Midbrain (tissue), 1 donor: ENCODE measurements at regions not wholly inside any gene's neighbourhood (a gene's known extent, or its start where the extent isn't known, plus 50 kb on each side); places are given as distances from the start of the nearest gene placed in this dataset.
A peak's percentile ranks its signal among the peaks of the same experiment; 100 is the strongest.

ENCODE experiments used
- DNase-seq: peaks from one replicate; lab custom pipeline; 2025; lab: John Stamatoyannopoulos, UW

DNA sequence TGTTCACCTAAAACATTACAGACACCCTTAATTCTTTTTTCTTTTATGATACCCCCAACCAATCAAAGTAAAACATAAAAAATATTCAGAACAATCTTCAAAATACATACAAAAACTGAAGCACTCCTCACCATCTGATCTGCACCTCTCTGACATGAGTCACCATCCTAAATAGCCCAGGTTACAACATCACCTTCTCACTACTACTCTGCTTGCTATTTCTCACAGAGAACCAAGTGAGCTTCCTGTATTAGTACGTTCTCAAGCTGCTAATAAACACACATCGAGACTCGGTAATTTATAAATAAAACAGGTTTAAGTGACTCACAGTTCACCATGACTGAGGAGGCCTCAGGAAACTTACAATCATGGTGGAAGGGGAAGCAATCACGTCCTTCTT is 183.5 kb downstream of the CBLN2 start:
- no peak for DNase-seq

DNA sequence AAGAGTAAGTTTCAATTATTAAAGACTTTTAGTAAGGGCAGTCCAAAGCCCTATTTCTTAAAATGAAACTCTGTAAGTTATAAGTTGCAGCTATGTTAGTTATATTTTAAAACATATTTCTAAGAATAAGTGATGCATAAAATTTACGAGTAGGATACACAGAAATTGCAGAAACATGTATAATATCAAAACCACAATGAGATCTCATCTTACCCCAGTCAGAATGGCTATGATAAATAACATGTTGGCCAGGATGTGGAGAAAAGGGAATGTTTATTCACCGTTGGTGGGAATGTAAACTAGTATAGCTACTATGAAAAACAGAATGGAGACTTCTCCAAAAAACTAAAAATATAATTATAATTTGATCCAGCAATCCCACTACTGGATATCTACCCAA is 201.2 kb downstream of the CBLN2 start:
- DNase-seq: no peak

- no peak for DNase-seq
Measured at GRCh38 chr18:72339976-72340375, 204.2 kb downstream of the CBLN2 start.

- DNase-seq: no peak
Measured at GRCh38 chr18:72336786-72337185, 207.4 kb downstream of the CBLN2 start.

GRCh38 chr18:72329533-72329932 is 214.6 kb downstream of the CBLN2 start:
- no peak for DNase-seq

DNA sequence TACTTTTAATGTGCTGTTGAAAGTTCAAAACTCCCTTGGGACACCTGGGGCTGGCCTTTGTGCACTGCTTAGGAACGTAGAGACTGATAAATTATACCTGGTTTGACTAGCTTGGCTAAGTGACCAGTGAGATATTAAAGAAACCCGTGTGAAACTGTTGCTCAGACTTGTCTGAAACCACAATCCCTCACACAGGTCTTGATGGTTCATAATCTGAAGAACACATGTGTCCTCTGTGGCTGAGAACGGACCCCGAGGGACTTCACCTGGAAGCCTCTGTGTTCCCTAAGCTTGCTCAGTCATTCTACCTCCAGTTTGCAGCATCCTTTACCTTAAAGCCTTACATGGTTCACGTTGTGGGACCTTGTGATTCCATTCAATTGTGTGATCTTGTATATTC is 218.8 kb downstream of the CBLN2 start:
- DNase-seq: no peak

DNA sequence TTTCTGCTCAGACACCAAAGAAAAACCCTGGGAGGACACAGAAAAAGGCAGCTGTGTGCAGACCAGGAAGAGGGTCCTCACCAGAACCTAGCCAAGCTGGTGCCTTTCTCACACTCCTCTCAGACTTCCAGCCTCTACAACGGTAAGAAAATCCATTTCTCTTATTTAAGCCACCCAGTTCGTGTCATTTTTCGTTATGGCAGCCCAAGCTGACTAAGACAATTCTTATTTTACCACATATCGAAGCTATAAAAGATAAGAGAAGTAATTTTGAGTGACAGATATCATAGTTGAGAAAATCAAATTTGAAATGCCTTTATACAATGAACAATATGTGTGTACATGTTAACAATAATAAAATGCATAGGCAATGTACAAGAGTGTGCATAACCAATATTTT is 219.5 kb downstream of the CBLN2 start:
- DNase-seq: no peak

- no peak for DNase-seq
Measured at GRCh38 chr18:72316497-72316896, 227.6 kb downstream of the CBLN2 start.

DNA sequence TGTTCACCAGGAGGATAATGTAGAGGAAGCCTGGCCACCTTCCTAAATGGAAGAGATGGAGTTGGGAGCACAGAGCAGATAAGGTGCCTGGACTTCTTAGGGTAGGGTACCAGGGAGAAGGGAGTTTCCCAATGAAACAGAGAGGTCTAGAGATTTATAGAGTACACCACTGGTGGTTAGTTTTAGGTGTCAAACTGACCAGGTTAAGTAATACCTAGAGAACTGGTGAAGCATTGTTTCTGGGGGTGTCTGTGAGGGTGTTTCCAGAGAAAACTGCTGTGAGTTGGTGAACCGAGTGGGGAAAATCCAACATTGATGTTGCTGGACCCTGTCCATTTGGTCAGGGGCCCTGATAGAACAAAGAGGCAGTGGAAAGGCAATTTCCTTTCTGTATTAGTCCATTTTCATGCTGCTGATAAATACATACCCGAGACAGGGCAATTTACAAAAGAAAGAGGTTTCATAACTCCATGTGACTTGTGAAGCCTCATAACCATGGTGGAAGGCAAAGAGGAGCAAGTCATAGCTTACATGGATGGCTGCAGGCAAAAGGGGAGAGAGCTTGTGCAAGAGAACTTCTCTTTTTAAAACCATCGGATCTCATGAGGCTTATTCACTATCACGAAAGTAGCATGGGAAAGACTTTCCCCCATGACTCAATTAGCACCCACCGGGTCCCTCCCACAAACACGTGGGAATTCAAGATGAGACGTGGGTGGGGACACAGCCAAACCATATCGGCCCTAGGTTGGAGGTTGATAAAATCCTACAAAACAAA is 260.8 kb downstream of the CBLN2 start:
- DNase-seq: no peak

- DNase-seq: no peak
Measured at GRCh38 chr18:72273025-72273424, 271.1 kb downstream of the CBLN2 start.

DNA sequence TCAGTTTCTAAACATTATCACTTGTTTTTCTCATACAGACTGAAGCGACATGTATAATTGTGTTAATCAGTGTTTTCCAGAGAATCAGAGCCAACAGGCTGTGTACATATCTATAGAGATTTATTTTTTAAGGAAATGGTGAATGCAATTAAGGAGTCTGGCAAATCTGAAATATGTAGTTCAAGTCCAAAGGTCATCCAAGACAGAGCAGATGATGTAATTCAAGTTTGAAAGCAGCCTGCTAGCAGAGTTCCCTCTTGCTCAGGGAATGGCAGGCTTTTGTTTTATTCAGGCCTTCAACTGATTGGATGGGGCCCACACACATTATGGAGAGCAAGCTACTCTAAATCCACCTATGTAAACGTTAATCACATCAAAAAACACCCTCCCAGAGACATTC is 282.6 kb downstream of the CBLN2 start:
- DNase-seq: no peak

DNA sequence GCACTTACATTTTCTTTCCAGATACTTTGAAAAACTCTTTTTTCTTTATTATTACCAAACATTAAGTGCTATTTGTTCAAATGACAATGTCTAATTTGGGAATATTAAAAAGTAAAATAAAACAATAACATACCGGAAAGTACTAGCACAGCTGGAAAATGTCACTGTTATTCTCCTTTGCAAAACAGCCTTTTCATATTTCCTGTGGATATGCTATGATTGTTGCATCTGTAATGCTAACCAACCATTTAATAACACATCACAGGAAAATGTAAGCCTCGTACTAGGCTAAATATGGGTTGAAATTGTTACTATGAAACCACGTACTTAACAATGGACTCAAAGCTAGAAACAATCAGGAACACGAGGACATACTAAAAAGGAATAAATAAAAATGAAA is 298.1 kb downstream of the CBLN2 start:
- DNase-seq: no peak

DNA sequence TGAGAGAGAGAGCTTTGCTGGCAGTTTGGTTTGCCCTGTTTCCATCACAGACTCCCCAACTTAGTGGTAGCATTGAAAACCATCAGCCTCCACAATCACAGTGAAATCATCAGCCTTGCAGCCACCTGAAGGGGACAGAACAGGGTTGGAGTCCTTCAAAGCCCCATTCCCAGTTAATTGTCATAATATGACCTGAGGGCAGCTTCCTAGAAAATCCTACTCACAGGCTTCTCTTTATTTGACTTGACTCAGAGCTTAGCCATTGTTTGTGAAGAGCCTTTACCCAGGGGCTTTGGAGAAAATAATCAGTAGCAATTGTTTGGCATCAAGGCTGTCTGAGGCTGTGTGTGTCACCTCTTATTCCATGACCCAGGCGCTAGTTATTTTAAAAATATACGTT is 308.7 kb downstream of the CBLN2 start:
- no peak for DNase-seq

- peak; percentile 5 for DNase-seq
Measured at GRCh38 chr18:72233106-72233505, 311.0 kb downstream of the CBLN2 start.

DNA sequence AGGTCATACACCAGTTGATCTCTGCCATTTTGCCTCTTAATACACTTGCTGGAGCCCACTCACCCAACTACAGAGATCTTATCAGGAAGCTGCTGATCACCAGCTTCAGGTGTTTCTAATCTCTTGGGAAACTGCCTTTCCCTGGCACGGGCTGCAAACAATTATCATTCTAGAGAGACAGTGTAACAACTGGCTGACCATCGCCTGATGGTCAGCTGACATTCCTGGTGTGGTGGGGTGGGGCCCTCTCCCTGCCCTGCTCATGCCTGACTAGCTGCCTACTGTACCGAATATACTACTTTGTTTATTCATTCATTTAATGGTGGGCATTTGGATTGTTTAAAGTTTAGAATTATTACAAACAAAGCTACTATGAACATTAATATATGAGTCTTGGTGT is 311.5 kb downstream of the CBLN2 start:
- DNase-seq: no peak

DNA sequence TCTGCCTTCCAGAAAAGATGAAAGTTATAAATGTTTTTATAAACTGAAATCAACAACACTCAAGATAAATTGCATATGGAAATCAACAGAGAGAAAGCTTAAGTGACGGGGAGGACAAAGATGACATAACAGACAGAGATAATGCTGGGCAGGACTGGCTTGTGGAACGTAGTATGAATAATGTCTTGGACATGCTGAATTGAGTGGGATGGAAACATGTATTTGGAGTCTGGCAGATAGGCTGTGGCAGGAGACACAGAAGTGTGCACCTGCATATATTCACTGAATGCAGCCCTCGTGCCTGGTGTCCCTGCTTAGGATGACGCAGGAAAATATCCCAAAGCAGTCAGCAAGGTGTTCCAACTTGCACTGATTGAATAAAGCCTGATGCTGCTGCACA is 318.2 kb downstream of the CBLN2 start:
- DNase-seq: no peak

GRCh38 chr18:72223733-72224132 is 320.4 kb downstream of the CBLN2 start:
- no peak for DNase-seq

DNA sequence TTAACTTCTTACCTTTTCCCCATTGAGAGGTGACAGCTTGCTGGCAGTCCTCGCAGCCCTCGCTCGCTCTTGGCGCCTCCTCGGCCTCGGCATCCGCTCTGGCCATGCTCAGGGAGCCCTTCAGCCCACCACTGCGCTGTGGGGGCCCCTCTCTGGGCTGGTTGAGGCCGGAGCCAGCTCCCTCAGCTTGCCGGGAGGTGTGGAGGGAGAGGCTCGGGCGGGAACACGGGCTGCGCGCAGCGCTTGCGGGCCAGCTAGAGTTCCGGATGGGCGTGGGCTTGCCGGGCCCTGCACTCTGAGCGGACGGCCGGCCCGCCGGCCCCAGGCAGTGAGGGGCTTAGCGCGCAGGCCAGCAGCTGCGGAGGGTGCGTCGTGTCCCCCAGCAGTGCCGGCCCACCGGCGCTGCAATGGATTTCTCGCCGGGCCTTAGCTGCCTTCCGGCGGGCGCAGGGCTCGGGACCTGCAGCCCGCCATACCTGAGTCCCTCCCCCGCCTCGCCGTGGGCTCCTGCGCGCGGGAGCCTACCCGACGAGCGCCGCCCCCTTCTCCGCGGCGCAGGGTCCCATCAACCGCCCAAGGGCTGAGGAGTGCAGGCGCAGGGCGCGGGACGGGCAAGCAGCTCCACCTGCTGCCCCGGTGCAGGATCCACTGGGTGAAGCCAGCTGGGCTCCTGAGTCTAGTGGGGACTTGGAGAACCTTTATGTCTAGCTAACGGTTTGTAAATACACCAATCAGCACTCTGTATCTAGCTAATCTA is 335.0 kb downstream of the CBLN2 start:
- DNase-seq: no peak

DNA sequence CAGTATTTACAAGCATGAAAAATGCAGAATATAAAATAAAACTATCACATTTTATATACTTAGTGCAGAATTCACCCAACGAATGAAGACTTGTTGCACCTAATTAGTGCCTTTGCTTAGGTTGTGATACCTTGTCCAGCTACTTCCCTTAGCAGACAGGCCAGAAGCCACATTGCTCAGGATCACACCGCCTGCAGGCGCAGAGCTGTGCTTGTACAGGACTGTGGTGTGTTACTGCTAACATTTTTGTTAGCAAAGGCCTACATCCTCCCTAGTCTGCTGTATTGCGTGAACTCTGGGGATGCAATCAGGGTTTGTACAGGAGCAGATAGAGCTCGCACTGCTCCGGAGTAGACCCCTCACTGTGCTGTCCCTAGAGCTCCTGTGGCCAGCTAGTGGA is 336.9 kb downstream of the CBLN2 start:
- DNase-seq: no peak

- no peak for DNase-seq
Measured at GRCh38 chr18:72206814-72207213, 337.3 kb downstream of the CBLN2 start.

DNA sequence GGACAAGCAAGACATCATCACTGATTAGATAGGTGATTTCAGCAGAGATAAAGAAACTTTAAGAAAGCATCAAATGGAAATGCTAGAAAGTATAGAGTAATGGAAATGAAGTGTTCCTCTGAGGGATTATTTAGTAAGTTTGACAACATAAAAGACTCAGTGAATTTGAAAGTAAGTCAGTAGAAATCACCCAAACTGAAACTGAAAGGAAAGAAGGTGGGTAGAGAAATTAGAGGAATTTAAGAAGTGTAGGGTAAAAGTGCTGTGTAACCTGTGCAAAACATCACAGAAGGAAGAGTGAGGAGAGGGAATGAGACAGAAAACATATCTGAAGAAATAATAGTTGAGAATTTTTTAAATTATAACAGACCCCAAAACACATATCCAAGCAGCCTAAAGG is 343.1 kb downstream of the CBLN2 start:
- no peak for DNase-seq

DNA sequence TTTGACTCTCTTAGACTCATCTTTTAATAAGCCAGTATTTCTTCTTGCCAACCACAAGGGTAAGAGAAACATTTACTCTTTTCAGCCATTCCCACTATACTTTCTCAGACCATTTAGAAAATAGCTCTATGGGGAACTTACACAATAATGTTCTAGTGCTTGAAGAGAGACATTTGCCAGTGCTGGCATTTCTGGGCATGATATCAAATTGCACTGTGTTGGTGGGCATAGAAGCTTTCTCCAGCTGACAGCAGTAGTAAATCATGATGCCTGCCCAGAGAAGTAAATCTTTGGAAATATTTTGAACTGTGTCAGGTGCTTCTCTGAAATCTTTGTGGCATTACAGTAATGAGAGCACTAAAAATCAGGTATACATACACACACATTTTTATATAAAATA is 346.6 kb downstream of the CBLN2 start:
- no peak for DNase-seq

GRCh38 chr18:72194072-72194471 is 350.1 kb downstream of the CBLN2 start:
- no peak for DNase-seq

- DNase-seq: no peak
Measured at GRCh38 chr18:72187956-72188355, 356.2 kb downstream of the CBLN2 start.
